GM13976 (cell line): ENCODE measurements at regions not wholly inside any gene's neighbourhood (a gene's known extent, or its start where the extent isn't known, plus 50 kb on each side); places are given as distances from the start of the nearest gene placed in this dataset.

Experiments used
- DNase-seq: peaks from one replicate; pipeline ENCODE4 v3.0.0; 2012; ENCODE audit warnings: low spot score
- in situ Hi-C: fragments of 300-500 bp; cut with MboI; formaldehyde crosslinking; loops from one replicate; pipeline ENCODE4 v1.12.0; 2022; ENCODE audit warnings: low sequenced_read_pairs, mixed read lengths, inconsistent platforms; ENCODE audit not compliant: unreplicated experiment
- TF ChIP-seq, protein P1 (sequence below): IDR thresholded peaks from 2 replicates; pipeline ENCODE4 v1.5.1; 2012; ENCODE audit warnings: borderline replicate concordance, mild to moderate bottlenecking; ENCODE audit not compliant: insufficient read depth; ENCODE audit errors: extremely low read depth, missing control alignments, control extremely low read depth

DNA sequence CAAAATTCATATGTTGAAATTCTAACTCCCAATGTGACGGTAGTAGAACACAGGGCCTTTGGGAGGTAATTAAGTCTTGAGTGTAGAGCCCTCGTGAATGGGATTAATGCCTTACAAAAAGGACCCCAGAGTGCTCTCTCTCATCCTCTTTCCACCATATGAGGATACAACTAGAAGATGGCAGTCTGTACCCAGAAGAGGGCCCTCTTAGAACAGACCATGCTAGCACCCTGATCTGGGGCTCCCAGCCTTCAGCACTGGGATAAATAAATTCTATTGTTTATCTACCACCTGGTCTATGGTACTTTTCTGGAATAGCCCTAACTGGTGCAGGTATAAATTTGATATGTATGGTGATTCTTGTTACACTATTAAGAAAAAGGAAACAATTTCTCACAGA lies 332.3 kb downstream of the BRINP1 start:
- in situ Hi-C loops = no loop called here
- DNase-seq = no peak
- TF ChIP-seq, protein P1, sequence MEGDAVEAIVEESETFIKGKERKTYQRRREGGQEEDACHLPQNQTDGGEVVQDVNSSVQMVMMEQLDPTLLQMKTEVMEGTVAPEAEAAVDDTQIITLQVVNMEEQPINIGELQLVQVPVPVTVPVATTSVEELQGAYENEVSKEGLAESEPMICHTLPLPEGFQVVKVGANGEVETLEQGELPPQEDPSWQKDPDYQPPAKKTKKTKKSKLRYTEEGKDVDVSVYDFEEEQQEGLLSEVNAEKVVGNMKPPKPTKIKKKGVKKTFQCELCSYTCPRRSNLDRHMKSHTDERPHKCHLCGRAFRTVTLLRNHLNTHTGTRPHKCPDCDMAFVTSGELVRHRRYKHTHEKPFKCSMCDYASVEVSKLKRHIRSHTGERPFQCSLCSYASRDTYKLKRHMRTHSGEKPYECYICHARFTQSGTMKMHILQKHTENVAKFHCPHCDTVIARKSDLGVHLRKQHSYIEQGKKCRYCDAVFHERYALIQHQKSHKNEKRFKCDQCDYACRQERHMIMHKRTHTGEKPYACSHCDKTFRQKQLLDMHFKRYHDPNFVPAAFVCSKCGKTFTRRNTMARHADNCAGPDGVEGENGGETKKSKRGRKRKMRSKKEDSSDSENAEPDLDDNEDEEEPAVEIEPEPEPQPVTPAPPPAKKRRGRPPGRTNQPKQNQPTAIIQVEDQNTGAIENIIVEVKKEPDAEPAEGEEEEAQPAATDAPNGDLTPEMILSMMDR = no peak

DNA sequence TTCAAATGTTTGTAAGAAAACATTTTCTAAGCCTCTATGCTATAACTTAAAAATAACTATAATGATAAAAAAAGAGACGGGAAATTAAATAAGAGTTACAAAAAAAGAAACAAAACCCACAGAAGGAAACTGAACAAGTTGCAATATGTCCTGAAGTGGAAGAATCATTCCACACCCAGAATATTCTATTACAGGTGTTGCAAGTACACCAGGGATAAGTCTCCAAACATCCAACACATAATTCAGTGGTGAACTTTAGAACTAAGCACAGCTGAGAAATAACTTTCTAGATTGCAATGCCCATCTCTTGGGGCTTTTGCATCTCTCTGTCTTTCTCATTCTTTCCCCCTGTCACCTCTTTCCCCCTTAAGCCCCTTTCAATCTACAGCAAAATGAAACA lies 325.2 kb downstream of the BRINP1 start:
- DNase-seq = no peak
- in situ Hi-C loops = no loop called here
- TF ChIP-seq, protein P1 = no peak

DNA sequence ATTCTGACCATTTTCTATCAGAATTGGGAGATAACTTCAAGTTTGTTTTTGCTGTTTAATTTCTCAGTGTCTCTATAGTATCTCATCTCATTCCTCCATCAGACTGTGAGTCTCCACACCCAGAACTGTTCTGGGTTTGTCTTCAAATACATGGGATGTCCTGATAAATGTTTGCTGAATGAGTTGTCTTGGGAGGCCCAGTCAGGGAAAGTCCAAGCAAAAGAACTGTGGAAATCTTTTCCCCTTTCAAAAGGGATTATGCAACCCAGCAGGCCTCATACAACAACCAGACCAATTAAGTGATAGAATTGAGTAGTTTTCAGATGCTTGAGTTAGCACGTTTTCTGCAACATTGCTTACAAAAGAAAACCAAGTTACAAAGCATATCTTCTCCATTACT lies 324.4 kb downstream of the BRINP1 start:
- in situ Hi-C loops = no loop called here
- TF ChIP-seq, protein P1 = no peak

DNA sequence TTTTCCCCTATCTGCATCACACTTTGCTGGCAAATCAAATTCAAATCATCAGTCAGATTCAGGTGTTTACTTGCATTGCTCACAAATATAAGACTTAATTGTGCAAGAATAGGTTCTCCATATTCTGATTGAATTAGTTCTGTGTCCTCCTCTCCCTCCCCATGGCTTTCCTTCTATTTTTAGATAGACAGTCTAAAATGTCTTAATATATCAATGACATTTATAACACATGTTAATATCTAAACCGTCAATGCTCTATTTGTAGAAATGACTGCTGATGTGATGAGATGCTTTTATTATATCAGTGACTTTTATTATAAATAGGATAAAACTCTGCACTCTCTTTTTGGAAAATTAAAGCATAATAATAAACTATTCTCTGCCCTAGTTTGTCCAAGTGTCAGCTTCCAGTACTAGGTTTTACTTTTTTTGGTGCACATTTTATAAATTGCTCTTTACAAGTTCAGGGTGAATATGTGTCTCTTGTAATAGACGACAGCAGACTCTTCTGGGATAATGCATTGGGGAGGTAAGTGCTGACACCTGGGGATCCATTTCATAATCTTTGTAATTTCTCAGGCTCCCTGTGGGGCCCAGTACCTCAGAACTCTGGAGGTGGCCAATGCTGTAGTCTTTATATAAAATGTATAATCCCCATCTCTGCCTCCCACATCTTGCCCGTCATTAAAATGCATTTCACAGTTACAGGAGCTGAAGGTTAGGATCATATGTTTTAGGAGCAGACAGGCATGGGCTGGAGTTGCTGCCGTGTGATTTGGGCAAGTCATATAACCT lies 321.5 kb downstream of the BRINP1 start:
- TF ChIP-seq, protein P1 = no peak
- in situ Hi-C loops = no loop called here
- DNase-seq = no peak

More for the DNA sequence above, 324.4 kb downstream of the BRINP1 start:
- no peak for DNase-seq

DNA sequence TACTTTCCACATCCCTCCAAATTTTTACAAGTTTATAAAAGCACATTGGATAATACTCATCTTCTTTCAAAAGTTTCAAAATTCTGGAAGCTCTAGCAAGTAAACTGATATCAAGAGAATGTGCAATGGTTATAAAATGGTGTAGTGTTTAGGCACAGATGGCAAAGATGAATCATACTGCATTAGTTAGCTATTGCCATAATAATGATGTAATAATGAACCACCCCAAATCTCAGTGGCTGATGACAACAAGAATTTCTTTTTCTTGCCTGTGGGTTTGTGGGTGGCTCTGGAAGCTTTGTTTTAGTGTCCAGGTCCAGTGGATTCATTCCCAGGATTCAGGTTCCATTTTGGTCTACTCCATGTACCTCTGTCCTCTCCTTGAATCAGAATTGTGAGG lies 319.0 kb downstream of the BRINP1 start:
- TF ChIP-seq, protein P1 = no peak
- DNase-seq = no peak
- in situ Hi-C loops = no loop called here

DNA sequence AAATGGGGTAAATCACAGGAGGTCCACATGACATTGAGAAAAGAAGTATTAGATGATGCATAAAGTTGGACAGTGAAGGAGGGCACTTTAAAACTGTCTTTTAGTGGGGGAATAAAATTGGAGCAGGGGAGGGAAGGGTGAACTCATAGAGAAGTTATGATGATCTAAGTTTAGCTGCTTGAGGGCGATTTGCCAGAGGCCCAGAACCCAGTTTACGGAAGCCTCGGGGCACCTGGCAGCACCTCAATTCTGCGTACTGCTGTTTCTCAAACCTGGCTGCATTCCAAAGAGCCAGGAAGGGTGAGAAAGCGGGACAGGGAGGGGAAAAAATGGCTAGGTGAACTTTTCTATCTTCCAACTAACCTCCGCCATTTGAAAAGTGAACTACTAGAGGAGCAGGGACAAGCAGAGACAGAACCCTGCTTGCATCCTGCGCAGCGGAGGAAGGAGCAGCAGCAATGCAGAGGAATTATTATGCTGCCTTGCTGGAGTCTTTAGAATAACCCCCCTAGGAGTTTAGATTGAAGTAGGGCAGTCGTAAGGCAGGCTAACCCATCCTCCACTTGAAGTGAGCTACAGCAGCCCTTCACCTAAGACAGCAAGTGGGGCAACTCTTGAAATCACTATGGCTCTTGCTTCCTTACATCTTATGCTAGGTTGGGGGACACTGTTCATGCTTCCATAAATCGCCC lies 316.8 kb downstream of the BRINP1 start:
- TF ChIP-seq, protein P1 = no peak
- in situ Hi-C loops = no loop called here
- no peak for DNase-seq
